ENCODE measurements at regions not wholly inside any gene's neighbourhood (a gene's known extent, or its start where the extent isn't known, plus 50 kb on each side); places are given as distances from the start of the nearest gene placed in this dataset.

DNA sequence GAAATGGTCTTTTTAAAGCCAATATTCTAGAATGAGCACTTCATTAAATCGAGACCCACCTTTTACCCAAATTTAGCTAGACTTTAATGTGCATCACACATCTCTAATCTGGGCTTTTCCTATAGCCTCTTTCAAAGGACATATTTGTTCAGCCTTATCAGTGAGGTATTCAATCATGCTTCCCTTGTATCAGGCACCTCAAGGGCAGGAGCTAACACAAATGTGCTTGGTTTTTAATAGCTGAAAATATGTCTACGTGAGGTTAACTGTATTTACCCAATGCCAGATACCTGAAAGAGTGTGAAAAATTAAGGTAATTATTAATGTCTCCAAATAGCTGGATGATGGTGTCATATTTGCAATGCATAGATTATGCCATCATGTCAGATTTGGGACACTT is 203.9 kb downstream of the SNX10 start:
- Mint-ChIP-seq H3K27me3 (ENCODE audit: low read depth) (no peaks in the 10 kb centered on the region), H3K9me3 (no peaks in the 10 kb centered on the region), H3K27ac (no peak overlapping the region), H3K36me3 (ENCODE audit: low read depth) (no peaks in the 10 kb centered on the region), H3K4me3 (no peak overlapping the region), H3K4me1 (ENCODE audit: low read depth) (no peaks in the 10 kb centered on the region)
- CTCF ChIA-PET = no interaction called here
- intact Hi-C loops (cut with micrococcal nuclease) = loop anchor here (10.0 kb wide), 1 partner anchor 421 kb away; no protein-coding TSS in a partner anchor
- DNase-seq = no peak

DNA sequence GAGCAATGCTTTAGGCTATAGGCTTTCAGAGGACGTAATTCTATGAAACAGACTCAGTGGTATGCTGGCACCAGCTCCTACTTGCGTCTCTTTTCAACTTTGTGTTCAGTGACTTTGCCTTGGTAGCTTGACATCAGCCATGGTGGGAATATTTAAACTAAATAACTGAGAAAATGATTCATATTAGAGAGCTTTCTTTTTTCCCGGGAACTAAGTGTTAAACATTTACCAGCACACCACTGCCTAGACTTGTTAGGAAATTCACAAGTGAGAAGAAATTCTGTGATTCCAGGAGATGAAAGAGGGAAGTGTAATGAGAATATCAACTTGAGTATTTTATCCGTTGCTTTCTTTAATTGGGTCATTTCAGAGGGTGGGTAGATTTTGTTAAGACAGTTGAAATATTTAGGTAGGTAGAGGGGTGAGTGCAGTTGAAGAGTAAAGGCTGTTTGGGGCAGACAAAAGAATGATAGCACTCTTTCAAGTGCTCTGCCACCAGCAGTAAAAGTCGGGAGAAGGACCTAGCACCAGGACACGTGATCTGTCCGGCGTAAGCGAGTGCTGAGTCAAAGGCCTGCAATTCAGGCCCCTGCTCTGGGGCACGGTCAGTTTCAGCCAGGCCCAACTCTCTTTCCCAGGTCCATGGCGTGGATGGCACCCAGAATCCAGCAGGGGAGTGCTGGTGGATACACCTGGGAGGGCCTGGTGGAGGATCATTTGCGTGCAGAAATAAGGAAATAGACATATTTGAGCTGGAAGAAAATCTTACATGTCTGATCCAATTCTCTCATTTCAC is 206.3 kb downstream of the SNX10 start:
- intact Hi-C loops (cut with micrococcal nuclease) = loop anchor here (10.0 kb wide), 1 partner anchor 423 kb away; no protein-coding TSS in a partner anchor
- no peak for DNase-seq
- Mint-ChIP-seq H3K9me3 (no peaks in the 10 kb centered on the region), H3K36me3 (ENCODE audit: low read depth) (no peaks in the 10 kb centered on the region), H3K4me1 (ENCODE audit: low read depth) (no peaks in the 10 kb centered on the region), H3K4me3 (no peak overlapping the region), H3K27me3 (ENCODE audit: low read depth) (no peaks in the 10 kb centered on the region), H3K27ac (no peak overlapping the region)
- CTCF ChIA-PET = no interaction called here

DNA sequence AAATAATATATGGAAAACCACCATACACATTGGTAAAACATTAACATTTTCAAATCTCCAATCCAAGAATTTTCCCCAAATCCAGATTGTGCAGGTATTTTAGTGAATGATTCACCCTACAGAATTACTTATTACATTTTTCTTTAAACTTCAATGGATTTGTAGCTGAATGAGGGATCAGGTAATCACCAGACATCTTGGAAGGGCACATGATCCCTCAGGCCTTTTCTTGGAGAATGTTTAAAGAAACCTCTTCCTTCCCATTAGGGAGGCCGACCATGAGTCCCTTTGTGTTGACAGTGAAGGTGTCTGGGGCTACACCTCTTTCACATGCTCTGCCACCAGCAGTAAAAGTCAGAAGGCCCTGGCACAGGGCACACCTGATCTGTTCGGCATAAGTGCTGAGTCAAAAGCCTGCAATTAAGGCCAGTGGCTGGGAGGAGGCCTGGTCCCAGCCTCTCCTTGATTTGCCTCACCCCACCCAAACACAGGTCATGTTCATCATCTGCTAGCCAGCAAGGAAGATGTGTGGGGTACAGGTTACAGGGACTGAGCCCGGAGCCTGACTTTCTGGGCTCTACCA is 207.7 kb downstream of the SNX10 start:
- Mint-ChIP-seq H3K4me1 (ENCODE audit: low read depth) (no peaks in the 10 kb centered on the region), H3K4me3 (no peak overlapping the region), H3K9me3 (no peaks in the 10 kb centered on the region), H3K27ac (no peak overlapping the region), H3K27me3 (ENCODE audit: low read depth) (peaks cover 3% of the 10 kb centered on the region), H3K36me3 (ENCODE audit: low read depth) (no peaks in the 10 kb centered on the region)
- CTCF ChIA-PET = no interaction called here
- DNase-seq = no peak
- intact Hi-C loops (cut with micrococcal nuclease) = loop anchor here (10.0 kb wide), 1 partner anchor 425 kb away; no protein-coding TSS in a partner anchor

DNA sequence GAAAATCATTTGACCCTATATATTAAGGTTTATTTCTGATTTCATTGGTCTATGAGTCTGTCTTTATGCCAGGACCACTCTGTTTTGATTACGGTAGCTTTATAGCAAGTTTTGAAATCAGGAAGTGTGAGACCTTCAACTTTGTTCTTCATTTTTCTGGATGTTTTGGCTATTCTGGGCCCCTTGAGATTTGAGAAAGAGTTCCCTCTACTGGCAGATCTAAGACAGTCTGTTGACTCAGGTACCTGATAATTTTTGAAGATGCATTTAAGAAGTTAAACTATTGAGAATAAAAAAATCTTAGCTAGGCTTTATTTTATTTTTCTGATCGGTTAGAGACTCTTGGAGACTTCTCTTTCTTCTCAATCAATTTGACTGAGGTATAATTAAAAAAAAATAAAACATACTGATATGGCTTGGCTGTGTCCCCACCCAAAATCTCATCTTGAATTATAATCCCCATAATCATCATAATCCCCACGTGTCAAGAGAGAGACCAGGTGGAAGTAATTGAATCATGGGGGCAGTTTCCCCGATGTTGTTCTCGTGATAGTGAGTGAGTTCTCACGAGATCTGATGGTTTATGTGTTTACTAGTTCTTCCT is 209.2 kb downstream of the SNX10 start:
- no peak overlapping the region for H3K4me3 Mint-ChIP-seq
- no peak overlapping the region for H3K27ac Mint-ChIP-seq
- no peaks in the 10 kb centered on the region for H3K9me3 Mint-ChIP-seq
- H3K36me3 Mint-ChIP-seq (ENCODE audit: low read depth) = no peaks in the 10 kb centered on the region
- intact Hi-C loops (cut with micrococcal nuclease) = loop anchor here (1.0 kb wide), 4 partner anchors 124 to 609 kb away; no protein-coding TSS in a partner anchor
- CTCF ChIA-PET = interaction anchor here (0.7 to 1.5 kb wide), 5 partner anchors 105 to 165 kb away, joined by 3 to 4 read pairs (median 3); no protein-coding TSS in a partner anchor
- DNase-seq = no peak
- H3K4me1 Mint-ChIP-seq (ENCODE audit: low read depth) = no peaks in the 10 kb centered on the region
- peaks cover 3% of the 10 kb centered on the region for H3K27me3 Mint-ChIP-seq (ENCODE audit: low read depth)

DNA sequence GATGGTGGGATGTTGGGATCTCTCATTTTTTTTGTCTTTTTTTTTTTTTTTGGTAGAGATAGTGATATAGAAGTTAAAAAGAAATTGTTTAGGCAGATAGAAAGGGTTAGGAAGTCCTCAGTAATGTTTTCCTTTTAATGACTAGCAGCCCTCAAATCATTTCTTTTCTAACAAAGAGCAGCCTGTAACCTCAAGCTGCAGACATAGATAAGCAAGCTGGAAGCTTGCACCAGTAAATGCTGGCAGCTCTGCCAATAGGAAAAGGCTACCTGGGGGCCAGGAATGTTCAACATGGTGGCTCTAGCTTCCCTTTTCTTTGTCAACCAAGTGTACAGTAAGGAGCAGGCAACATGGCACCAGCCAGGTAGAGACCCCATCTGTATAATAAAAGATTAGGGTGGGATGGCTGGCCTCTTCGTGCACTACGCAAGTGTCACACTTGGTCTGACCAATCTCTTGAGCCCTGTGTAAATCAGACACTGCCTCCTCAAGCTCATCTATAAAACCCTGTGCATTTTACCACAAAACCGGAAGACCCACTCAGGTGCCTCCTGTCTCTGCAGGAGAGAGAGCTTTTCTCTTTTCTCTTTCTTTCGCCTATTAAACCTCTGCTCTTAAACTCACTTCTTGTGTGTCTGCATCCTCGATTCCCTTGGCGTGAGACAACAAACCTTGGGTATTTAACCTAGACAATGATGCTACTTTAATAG is 212.9 kb downstream of the SNX10 start:
- Mint-ChIP-seq H3K9me3 (no peaks in the 10 kb centered on the region), H3K27me3 (ENCODE audit: low read depth) (peaks cover 5% of the 10 kb centered on the region), H3K27ac (no peak overlapping the region), H3K4me3 (no peak overlapping the region), H3K36me3 (ENCODE audit: low read depth) (no peaks in the 10 kb centered on the region), H3K4me1 (ENCODE audit: low read depth) (no peaks in the 10 kb centered on the region)
- CTCF ChIA-PET = interaction anchor here (3.9 kb wide), 1 partner anchor 135 kb away, joined by 11 read pairs; no protein-coding TSS in a partner anchor
- DNase-seq = no peak
- intact Hi-C loops (cut with micrococcal nuclease) = no loop called here

DNA sequence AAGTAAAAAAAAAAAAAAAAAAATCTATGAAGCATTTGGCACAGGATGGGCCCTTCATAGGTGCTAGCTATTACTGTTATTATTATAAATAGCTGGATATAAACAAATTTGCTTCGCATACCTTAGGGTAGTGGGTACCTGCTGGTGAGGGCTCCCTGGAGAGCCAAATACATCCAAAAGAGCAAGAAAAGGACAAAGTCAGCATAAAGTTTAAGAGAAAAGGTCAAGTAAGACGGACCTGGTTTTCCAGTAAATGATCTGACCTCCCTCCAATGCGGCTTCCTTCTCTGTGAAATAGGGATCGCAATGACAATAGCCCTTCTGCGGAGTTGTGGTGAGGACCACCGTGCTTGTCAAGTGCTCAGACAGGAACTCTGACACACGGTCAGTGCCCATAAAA is 214.5 kb downstream of the SNX10 start:
- CTCF ChIA-PET = interaction anchor here (0.5 to 3.9 kb wide), 3 partner anchors 123 to 1075 kb away, joined by 3 to 11 read pairs (median 5); no protein-coding TSS in a partner anchor
- no peak for DNase-seq
- no peak overlapping the region for H3K27ac Mint-ChIP-seq
- H3K4me1 Mint-ChIP-seq (ENCODE audit: low read depth) = no peaks in the 10 kb centered on the region
- H3K9me3 Mint-ChIP-seq = no peaks in the 10 kb centered on the region
- intact Hi-C loops (cut with micrococcal nuclease) = no loop called here
- H3K4me3 Mint-ChIP-seq = no peak overlapping the region
- peaks cover 8% of the 10 kb centered on the region for H3K27me3 Mint-ChIP-seq (ENCODE audit: low read depth)
- H3K36me3 Mint-ChIP-seq (ENCODE audit: low read depth) = no peaks in the 10 kb centered on the region

DNA sequence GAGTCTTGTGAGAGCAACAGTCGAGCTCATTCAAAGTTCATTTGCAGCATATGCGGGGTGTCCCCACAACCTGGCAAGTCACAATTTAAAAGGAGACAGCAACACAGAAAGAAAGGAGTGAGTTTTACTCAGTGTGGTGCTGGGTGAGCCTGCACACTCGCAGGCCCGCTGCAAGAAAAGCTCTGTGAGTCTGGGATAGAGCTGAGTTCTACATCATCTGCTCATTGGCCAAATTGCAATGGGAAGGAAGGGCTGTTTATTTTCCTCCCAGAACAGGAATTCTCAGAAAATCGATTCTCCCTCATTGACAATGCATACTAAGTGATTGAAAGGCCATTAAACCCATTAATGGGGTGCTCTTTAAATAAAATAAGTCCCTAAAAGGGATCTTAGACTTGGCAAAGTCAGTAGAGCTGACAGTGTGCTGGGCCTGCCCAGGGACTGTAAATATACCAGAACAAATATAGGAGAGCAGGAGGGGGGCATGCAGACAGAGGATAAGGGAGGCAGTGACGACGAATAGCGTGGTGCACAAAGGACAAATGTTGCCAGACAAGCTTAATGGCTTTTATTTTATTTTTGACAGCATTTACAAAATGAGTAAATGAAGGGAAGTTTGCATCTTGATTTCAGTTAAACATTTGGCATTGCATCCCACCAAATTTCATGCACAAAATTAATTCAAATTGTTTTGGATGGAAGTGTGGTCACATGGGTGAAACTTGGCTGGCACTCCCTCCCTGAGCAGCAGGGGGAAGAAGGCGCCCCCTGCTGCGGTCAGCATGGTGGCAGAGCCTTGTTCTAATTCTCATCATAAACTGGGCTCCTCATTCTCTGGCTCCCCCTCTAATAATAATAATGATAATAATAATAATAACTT is 215.7 kb downstream of the SNX10 start:
- intact Hi-C loops (cut with micrococcal nuclease) = no loop called here
- Mint-ChIP-seq H3K36me3 (ENCODE audit: low read depth) (no peaks in the 10 kb centered on the region), H3K27ac (no peak overlapping the region), H3K27me3 (ENCODE audit: low read depth) (peaks cover 8% of the 10 kb centered on the region), H3K4me3 (no peak overlapping the region), H3K9me3 (no peaks in the 10 kb centered on the region), H3K4me1 (ENCODE audit: low read depth) (no peaks in the 10 kb centered on the region)
- CTCF ChIA-PET = interaction anchor here (0.5 to 3.9 kb wide), 2 partner anchors 98 to 138 kb away, joined by 3 to 11 read pairs; no protein-coding TSS in a partner anchor
- DNase-seq = no peak

DNA sequence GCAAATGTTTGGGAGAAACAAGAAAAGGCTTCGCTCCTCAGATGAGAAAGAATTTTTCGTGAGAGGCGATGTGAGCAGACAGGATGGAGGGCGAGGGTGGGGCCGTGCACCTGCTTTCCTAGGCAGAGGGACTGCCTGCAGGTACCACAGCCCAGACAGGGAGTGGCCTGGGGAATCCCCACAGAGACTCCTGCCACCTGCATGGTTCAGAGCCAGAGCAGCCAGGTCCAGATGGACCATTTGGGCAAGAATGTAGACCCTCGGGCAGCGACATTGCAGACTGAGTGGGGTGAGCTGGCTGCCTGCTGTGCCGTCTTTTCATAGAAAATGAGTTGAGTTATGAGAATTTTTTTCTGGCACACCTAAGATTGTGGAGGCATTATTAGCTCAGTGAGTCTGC is 216.8 kb downstream of the SNX10 start:
- no peak for DNase-seq
- no peaks in the 10 kb centered on the region for H3K9me3 Mint-ChIP-seq

DNA sequence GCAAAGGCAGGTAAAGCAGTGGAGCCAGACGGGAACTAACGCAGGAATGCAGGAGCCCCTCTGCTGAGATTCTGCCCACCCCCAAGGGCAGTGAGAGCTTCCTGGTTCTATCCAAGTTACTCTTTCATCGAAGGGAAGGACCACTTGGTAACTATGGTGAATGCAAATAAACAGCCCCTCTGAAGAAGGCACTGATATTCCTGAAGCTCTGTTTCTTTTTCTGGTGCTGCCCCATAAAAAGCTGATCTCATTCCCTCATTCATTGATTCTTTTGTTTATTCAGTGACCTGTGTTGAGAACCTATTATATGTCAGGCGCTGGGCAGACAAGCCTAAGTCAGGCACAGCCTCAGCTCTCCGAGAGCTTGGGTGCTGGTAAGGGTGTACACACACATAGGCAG is 217.3 kb downstream of the SNX10 start:
- H3K27ac Mint-ChIP-seq = no peak overlapping the region
- CTCF ChIA-PET = interaction anchor here (0.7 kb wide), 1 partner anchor 269 kb away, joined by 3 read pairs; no protein-coding TSS in a partner anchor
- H3K9me3 Mint-ChIP-seq = no peaks in the 10 kb centered on the region
- no peaks in the 10 kb centered on the region for H3K4me1 Mint-ChIP-seq (ENCODE audit: low read depth)
- DNase-seq = no peak
- peaks cover 9% of the 10 kb centered on the region for H3K27me3 Mint-ChIP-seq (ENCODE audit: low read depth)
- no peak overlapping the region for H3K4me3 Mint-ChIP-seq
- no peaks in the 10 kb centered on the region for H3K36me3 Mint-ChIP-seq (ENCODE audit: low read depth)
- intact Hi-C loops (cut with micrococcal nuclease) = no loop called here

More for the DNA sequence above, 216.8 kb downstream of the SNX10 start:
- CTCF ChIA-PET = interaction anchor here (0.7 kb wide), 2 partner anchors 268 to 280 kb away, joined by 3 read pairs; no protein-coding TSS in a partner anchor
- intact Hi-C loops (cut with micrococcal nuclease) = no loop called here
- Mint-ChIP-seq H3K27me3 (ENCODE audit: low read depth) (peaks cover 10% of the 10 kb centered on the region), H3K36me3 (ENCODE audit: low read depth) (no peaks in the 10 kb centered on the region), H3K27ac (no peak overlapping the region), H3K4me3 (no peak overlapping the region), H3K4me1 (ENCODE audit: low read depth) (no peaks in the 10 kb centered on the region)

DNA sequence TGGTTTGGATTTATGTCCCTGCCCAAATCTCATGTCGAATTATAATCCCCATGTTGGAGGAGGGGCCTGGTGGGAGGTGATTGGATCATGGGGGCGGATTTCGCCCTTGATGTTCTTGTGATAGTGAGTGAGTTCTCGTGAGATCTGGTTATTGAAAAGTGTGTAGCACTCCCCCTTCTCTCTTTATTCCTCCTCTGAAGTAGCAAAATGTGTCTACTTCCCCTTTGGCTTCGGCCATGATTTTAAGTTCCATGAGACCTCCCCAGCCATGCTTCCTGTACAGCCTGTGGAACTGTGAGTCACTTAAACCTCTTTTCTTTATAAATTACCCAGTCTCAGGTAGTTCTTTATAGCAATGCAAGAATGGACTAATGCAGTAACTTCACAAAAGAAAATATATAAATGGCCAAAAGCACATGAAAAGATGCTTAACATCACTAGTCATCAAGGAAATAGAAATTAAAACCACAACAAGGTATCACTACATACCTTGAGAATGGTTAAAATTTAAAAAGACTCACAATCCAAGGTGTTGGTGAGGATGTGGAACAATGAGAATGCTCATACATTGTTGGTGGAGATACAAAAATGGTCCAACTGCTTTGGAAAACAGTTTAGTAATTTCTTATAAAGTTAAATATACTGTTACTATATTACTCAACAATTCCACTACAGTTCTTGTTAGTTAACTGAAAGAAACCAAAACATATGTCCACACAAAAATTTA is 218.7 kb downstream of the SNX10 start:
- intact Hi-C loops (cut with micrococcal nuclease) = no loop called here

DNA sequence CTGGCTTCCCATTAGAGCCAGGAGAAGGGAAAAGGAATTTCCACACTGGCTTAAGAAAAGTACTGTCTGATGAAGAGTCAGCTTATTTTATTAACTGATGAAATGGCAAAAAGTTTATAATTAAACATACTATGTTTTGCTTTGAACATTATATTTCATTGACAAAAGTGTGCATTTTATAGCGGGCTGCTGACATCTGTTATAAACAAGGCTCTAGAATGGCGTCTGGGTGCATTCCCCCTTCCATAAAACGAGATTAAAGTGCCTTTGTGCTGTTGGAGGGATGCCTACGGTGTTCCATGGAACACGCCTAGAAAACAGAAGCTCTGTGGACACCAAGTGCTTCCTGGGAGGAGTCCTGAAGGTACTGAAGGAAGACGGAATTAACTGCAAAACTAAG is 220.2 kb downstream of the SNX10 start:
- peaks cover 12% of the 10 kb centered on the region for H3K27me3 Mint-ChIP-seq (ENCODE audit: low read depth)
- intact Hi-C loops (cut with micrococcal nuclease) = no loop called here
- DNase-seq = no peak
- H3K36me3 Mint-ChIP-seq (ENCODE audit: low read depth) = no peaks in the 10 kb centered on the region
- no peaks in the 10 kb centered on the region for H3K9me3 Mint-ChIP-seq
- CTCF ChIA-PET = no interaction called here
- H3K4me3 Mint-ChIP-seq = no peak overlapping the region
- H3K27ac Mint-ChIP-seq = no peak overlapping the region
- no peaks in the 10 kb centered on the region for H3K4me1 Mint-ChIP-seq (ENCODE audit: low read depth)

More for the DNA sequence above, 218.7 kb downstream of the SNX10 start:
- no peak overlapping the region for H3K4me3 Mint-ChIP-seq
- H3K4me1 Mint-ChIP-seq (ENCODE audit: low read depth) = no peaks in the 10 kb centered on the region
- CTCF ChIA-PET = no interaction called here
- no peak overlapping the region for H3K27ac Mint-ChIP-seq
- H3K9me3 Mint-ChIP-seq = no peaks in the 10 kb centered on the region
- peaks cover 7% of the 10 kb centered on the region for H3K27me3 Mint-ChIP-seq (ENCODE audit: low read depth)
- no peak for DNase-seq
- no peaks in the 10 kb centered on the region for H3K36me3 Mint-ChIP-seq (ENCODE audit: low read depth)

Data from activated naive CD4-positive, alpha-beta T cell treated with anti-CD3 and anti-CD28 coated beads for 36 hours (primary cell).